GM12872 (cell line): ENCODE measurements at regions not wholly inside any gene's neighbourhood (a gene's known extent, or its start where the extent isn't known, plus 50 kb on each side); places are given as distances from the start of the nearest gene placed in this dataset.

ENCODE experiments used
- CTCF ChIP-seq: IDR thresholded peaks from 3 replicates; pipeline ENCODE4 v1.5.1; 2011; ENCODE audit warnings: low read depth, mild to moderate bottlenecking, low read length, moderate library complexity; ENCODE audit not compliant: insufficient read depth

- no peak for TF ChIP-seq CTCF
Measured at GRCh38 chr9:82791692-82792091, 271.2 kb downstream of the RASEF start.

GRCh38 chr9:82797534-82797933, 265.4 kb downstream of the RASEF start:
- TF ChIP-seq CTCF: no peak

- no peak for TF ChIP-seq CTCF
Measured at GRCh38 chr9:82799286-82799685, 263.7 kb downstream of the RASEF start.

GRCh38 chr9:82805027-82805426, 257.9 kb downstream of the RASEF start:
- TF ChIP-seq CTCF: no peak

- TF ChIP-seq CTCF: no peak
Measured at GRCh38 chr9:82808478-82808877, 254.5 kb downstream of the RASEF start.

GRCh38 chr9:82810915-82811314, 252.0 kb downstream of the RASEF start:
- no peak for TF ChIP-seq CTCF

GRCh38 chr9:82819260-82819659, 243.7 kb downstream of the RASEF start:
- no peak for TF ChIP-seq CTCF

GRCh38 chr9:82820186-82820585, 242.8 kb downstream of the RASEF start:
- no peak for TF ChIP-seq CTCF
